T-helper 2 cell (primary cell): ENCODE measurements at regions not wholly inside any gene's neighbourhood (a gene's known extent, or its start where the extent isn't known, plus 50 kb on each side); places are given as distances from the start of the nearest gene placed in this dataset.
"Not testable (repeated sequence)": the region's sequence is repeated elsewhere in the genome, so short reads cannot be mapped to it uniquely, and the experiment has no call there.

Experiments used
- DNase-seq, 5 experiments: peaks; one replicate each; pipeline versions ENCODE4 v3.0.0 to v3.0.0-alpha.2; 2012 to 2022

- no peak for DNase-seq
Observed at GRCh38 chr14:25699981-25700380, 650.0 kb upstream of the STXBP6 start.

GRCh38 chr14:25698111-25698510 is 648.2 kb upstream of the STXBP6 start:
- no peak for DNase-seq

GRCh38 chr14:25696176-25696575 is 646.2 kb upstream of the STXBP6 start:
- DNase-seq, result no peak

DNA sequence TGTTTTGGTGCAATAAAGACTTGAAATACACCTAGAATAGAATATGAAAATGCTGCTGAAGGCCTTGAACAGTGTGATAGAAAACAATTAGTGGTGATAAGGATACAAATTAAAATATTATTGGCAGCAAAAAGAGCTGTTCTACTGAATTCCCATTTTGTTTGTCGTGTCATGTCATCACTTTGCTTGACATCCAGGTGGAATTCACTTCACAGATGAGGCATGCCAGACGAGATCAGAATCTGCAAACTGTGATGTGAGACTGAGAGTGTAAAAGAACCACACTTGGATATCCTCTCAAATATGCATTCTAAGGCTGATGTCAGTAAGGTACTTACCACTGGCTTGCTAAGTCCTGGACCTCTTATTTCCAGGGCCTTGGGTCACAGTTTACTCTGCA is 635.1 kb upstream of the STXBP6 start:
- DNase-seq, result no peak

GRCh38 chr14:25680934-25681333 is 631.0 kb upstream of the STXBP6 start:
- DNase-seq, result no peak

DNA sequence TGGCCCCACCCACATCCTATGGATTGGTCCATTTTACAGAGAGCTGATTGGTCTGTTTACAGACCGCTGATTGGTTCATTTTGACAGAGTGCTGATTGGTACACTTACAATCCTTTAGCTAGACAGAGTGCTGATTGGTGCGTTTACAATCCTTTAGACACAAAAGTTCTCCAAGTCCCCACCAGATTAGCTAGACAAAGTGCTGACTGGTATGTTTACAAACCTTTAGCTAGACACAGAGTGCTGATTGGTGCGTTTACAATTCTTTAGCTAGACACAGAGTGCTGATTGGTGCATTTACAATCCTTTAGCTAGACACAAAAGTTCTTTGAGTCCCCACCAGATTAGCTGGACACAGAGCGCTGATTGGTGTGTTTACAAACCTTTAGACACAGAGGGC is 630.6 kb upstream of the STXBP6 start:
- DNase-seq, result not testable (repeated sequence)

- DNase-seq, result no peak
Observed at GRCh38 chr14:25677111-25677510, 627.2 kb upstream of the STXBP6 start.

DNA sequence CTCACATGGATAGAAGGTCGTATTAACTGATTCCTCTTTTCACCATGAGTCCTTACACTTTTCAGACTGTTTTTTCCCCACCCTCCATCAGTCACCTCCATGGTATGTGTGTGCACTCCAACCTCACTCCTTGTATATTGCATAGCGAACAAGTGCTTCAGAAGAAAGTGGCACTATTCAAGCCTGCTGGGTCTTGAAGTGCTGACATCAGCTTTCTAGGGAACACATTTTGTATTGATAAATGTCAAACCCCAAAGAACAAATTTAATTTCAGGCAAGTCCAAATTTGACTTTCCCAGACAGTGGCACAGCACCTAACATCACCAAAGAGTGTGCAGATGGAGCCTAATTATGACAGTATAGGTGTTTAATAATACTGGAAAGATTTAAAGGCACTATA is 617.4 kb upstream of the STXBP6 start:
- DNase-seq, result no peak

GRCh38 chr14:25666877-25667276 is 616.9 kb upstream of the STXBP6 start:
- no peak for DNase-seq

GRCh38 chr14:25658988-25659387 is 609.0 kb upstream of the STXBP6 start:
- DNase-seq, result no peak

DNA sequence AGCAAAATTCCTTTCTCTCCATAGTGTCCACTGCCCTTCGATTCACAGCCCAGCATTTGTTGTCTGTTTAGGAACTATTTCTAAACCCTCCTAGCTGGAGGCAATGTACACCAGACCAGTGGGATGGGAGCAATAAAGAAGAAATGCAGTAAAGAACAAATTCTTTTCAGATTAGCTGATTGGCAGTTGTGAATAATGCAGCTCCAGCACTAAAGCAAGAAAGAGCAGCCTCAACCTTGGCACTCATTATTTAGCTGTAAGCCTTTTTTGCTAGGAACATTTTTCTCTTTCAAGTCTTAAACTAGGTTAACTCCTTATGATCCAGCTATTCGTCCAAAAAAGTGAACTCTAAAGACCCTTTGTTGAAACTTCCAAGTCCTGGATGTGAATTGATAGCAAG is 580.5 kb upstream of the STXBP6 start:
- DNase-seq, result no peak

GRCh38 chr14:25628978-25629377 is 579.0 kb upstream of the STXBP6 start:
- no peak for DNase-seq

DNA sequence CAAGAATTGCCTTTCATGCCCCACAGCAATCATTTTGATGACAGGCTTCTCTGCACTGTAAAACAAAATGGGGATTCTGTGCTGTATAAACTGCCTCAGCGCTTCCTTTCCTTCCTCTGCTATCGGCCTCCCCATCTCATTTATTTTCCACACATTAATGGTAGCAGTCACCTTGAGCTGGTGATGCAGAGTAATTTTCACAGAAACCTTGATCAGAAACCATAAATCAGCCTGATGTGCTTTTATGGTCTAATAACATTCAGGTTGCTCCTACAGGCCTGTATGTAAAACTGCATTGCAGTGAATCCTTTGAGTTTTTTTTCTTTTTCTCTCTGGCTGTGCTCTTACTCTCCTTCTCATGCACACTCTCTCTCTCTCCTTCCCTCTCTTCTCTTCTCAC is 578.4 kb upstream of the STXBP6 start:
- DNase-seq, result no peak

DNA sequence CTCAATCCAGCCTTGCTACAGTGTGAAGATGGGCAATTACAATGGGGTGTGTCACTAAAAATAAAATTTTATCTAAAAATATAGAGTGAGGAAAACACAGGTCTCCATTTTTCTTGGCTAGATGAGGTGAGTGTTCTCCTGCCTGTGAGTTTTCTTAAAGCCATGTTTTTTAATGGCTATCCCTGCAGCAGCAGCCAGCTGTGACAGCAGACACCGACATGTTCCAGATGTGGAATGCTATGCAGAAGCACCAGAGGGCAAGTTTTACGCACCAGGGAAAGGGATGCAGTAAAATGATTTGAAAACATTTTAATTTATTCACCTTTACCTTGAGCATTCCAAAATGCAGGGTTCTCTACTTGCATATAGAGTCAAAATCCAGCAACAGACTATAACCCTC is 577.0 kb upstream of the STXBP6 start:
- no peak for DNase-seq

GRCh38 chr14:25622763-25623162 is 572.8 kb upstream of the STXBP6 start:
- no peak for DNase-seq

DNA sequence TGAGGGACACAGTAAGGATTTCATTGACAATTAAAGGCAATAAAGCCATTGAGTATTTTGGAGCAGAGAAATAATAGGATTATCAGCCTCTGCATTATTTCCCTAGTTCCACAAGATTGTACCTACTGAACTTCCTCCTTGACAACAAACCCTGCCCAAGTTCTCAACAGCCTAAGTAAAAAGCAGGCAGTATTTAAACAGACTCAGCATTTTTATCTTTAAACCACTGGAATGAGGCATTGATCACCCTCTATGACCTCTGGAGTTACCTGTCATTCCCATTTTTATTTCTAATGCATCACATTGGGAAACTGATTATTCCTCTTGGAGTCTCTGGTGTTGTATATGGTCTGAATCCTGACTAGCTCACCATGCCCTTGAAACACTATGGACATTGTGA is 570.6 kb upstream of the STXBP6 start:
- no peak for DNase-seq

DNA sequence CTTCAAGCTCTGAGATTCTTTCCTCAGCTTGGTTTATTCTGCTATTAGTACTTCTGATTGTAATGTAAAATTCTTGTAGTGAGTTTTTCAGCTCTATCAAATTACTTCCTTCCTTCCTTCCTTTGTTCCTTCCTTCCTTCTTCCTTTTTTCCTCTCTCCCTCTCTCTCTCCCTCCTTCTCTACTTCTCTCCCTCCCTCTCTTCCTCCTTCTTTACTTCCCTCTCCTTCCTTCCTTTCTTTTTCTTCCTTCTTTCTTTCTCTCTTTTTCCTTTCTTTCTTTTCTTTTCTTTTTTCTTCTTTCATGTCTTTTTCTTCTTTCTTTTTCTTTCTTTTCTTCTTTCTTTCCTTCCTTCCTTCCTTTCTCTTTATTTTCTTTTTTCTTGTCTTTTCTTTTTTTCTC is 565.2 kb upstream of the STXBP6 start:
- no peak for DNase-seq

- DNase-seq, result no peak
Observed at GRCh38 chr14:25607192-25607591, 557.2 kb upstream of the STXBP6 start.

GRCh38 chr14:25602106-25602505 is 552.2 kb upstream of the STXBP6 start:
- DNase-seq, result no peak

DNA sequence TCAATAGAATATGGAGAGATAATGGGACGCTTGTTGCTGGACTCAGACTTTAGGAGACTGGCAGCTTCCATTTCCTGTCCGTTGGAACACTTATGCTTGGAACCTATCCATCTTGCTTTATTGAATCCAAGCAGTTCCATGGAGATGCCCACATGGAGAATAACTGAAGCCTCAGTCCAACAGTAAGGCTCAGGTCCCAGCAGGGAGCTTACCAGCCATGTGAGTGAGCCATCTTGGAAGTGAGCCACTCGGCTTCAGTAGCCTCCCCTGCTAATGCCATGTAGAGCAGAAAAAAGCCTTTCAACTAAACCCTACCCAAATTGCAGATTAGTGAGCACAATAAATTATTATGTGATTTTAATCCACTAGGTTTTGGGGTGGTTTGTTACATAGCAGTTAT is 538.8 kb upstream of the STXBP6 start:
- no peak for DNase-seq

- DNase-seq, result no peak
Observed at GRCh38 chr14:25574628-25575325, 524.8 kb upstream of the STXBP6 start.

GRCh38 chr14:25570483-25570882 is 520.5 kb upstream of the STXBP6 start:
- DNase-seq, result no peak

DNA sequence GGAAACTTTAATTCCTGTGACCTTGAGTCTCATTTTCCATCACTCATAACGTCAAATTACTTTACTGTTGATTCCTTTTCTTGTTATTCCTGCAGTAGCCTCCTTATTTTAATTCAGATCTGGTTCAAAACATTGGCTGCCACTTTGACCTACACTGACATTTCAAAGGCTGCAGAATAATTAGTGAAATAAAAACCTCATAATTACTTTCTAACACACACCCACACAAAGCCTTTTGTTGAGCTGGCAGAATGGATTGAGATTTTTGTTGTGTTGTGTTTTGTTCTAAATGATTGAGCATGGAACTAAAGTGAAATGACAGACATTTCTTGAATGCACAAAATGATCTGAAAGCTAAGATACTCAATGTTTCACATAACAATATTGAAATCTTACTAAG is 507.5 kb upstream of the STXBP6 start:
- no peak for DNase-seq

DNA sequence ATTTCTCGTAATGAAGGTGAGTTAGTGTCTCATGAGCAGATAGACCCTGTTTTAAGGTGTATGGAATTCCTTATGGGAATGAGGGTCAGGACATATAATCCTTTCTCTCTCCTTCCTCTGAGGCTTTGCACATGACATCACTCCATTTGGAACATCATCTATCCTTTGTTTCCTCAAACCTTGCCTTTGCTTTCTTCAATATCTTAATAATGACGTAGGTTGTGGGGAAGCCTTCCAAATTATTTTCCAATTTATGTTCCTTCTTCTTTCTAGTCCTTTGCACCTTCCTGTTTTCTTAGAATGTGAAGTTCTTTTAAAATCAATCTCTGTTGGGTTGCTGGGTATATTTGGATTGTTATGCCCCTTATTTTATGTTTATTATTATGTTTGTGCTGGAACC is 502.9 kb upstream of the STXBP6 start:
- DNase-seq, result no peak

DNA sequence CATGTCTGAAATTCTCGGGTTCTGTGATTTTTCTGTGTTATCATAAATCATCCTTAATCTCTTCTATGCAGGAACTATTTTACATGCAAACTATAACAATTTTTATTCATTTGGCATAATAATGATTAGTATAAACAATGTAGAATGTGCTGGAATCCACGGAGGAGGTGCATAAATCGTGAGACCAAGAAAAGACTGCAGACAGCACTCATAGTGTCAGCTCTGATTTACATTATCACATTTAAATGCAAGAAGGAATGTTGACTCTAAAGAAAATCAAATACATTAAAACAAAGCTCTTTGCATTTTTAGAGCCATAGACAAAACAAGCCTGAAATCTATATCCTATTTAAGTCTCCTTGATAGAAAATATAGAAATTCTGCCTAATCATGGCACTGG is 501.7 kb upstream of the STXBP6 start:
- no peak for DNase-seq
